ENCODE measurements at regions not wholly inside any gene's neighbourhood (a gene's known extent, or its start where the extent isn't known, plus 50 kb on each side); places are given as distances from the start of the nearest gene placed in this dataset.

DNA sequence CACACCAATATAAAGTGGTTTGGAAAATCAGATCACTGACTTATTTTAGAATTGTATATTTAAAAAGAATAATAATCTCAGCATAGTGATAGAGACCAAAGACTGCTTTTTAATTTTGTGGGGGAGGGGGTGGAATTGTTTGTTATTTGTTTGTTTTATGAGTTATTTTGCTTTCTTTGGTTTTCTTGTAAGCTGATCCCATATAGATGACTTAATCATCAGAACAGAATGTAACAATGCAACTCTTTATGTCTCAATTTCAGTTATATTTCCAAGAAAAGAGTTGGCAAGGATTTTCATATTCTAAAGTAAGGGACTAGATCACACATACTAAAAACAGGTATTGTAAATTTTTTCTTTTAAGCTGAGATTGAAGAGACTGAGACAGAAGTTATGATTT lies 984.9 kb downstream of the TLE4 start:
- Histone ChIP-seq H3K9me3 (ENCODE audit: insufficient read depth in 2 of 2, low read depth in 1 of 2, low read length in 1 of 2) (no peaks in the 10 kb centered on the region), H4K8ac (ENCODE audit: extremely low read depth, insufficient read depth, low read length) (no peak overlapping the region), H3K27me3 (replicated peaks in 1 of 4; ENCODE audit: control insufficient read depth in 3 of 4, extremely low read depth in 1 of 4, insufficient read depth in 3 of 4, low read length in 3 of 4) (no peaks in the 10 kb centered on the region), H3K23me2 (ENCODE audit: low read depth, low read length) (no peaks in the 10 kb centered on the region), H3K9ac (replicated peaks in 1 of 4; ENCODE audit: extremely low read depth in 1 of 4, low read depth in 3 of 4, low read length in 3 of 4) (no peak overlapping the region), H3K4ac (replicated peaks; ENCODE audit: insufficient read length, low read depth, low read length) (no peak overlapping the region), H3K27ac (ENCODE audit: low read depth, low read length) (no peak overlapping the region), H2BK12ac (ENCODE audit: low read depth, low read length) (no peak overlapping the region), H4K91ac (replicated peaks; ENCODE audit: insufficient read length, low read length) (no peak overlapping the region), H4K20me1 (replicated peaks in 1 of 2; ENCODE audit: control insufficient read depth in 1 of 2, insufficient read depth in 2 of 2, low read length in 2 of 2) (no peaks in the 10 kb centered on the region), H3K36me3 (ENCODE audit: control insufficient read depth in 2 of 4, insufficient read depth in 4 of 4, low read length in 3 of 4) (no peaks in the 10 kb centered on the region), H3K4me3 (ENCODE audit: extremely low read depth in 1 of 4, insufficient read depth in 2 of 4, low read depth in 3 of 4, low read length in 4 of 4) (no peak overlapping the region), H3K14ac (ENCODE audit: insufficient read length) (no peak overlapping the region), H3K18ac (ENCODE audit: extremely low read depth, low read length) (no peak overlapping the region), H3K56ac (replicated peaks; ENCODE audit: insufficient read length, low read depth, low read length) (no peak overlapping the region), H3K79me2 (ENCODE audit: control insufficient read depth in 1 of 2, insufficient read depth in 2 of 2, low read length in 2 of 2) (no peaks in the 10 kb centered on the region), H2BK20ac (ENCODE audit: low read length) (no peak overlapping the region), H2BK5ac (ENCODE audit: low read depth, low read length) (no peak overlapping the region), H2AFZ (ENCODE audit: low read length) (no peak overlapping the region), H3K4me1 (replicated peaks in 1 of 4; ENCODE audit: control insufficient read depth in 3 of 4, insufficient read depth in 4 of 4, low read length in 3 of 4) (no peaks in the 10 kb centered on the region), H4K5ac (ENCODE audit: insufficient read length, low read depth, low read length) (no peak overlapping the region), H3K4me2 (ENCODE audit: insufficient read depth in 1 of 2, low read depth in 2 of 2, low read length in 2 of 2) (no peak overlapping the region), H2AK5ac (ENCODE audit: low read depth, low read length) (no peak overlapping the region), H3K79me1 (ENCODE audit: low read depth, low read length) (no peaks in the 10 kb centered on the region), H3K23ac (ENCODE audit: insufficient read length) (no peak overlapping the region), H2BK15ac (ENCODE audit: low read length) (no peak overlapping the region), H2BK120ac (replicated peaks; ENCODE audit: low read depth, low read length) (no peak overlapping the region)
- CTCF ChIA-PET (ENCODE audit: partially characterized antibody): interaction anchor here (0.6 to 1.0 kb wide), 2 partner anchors 13 to 47 kb away, joined by 3 to 4 read pairs; no protein-coding TSS in a partner anchor
- FAIRE-seq (no peak), DNase-seq (ENCODE audit: low read depth in 1 of 2, low spot score in 2 of 2) (no peak)
- TF ChIP-seq TEAD4 (IDR thresholded peaks at IDR 0.05; ENCODE audit: low read depth, low read length) (no peak), BCL11A (IDR thresholded peaks at IDR 0.05; ENCODE audit: low read depth in 2 of 2, low read length in 2 of 2) (no peak), SP4 (IDR thresholded peaks at IDR 0.05; ENCODE audit: low read length) (no peak), JUN (IDR thresholded peaks at IDR 0.05; ENCODE audit: low read depth, low read length) (no peak), FOSL1 (IDR thresholded peaks at IDR 0.05; ENCODE audit: insufficient read depth, low read depth, low read length) (no peak), SP1 (IDR thresholded peaks at IDR 0.05; ENCODE audit: low read depth, low read length) (no peak), TBP (IDR thresholded peaks at IDR 0.05; ENCODE audit: low read depth, low read length) (no peak), SIX5 (IDR thresholded peaks at IDR 0.05; ENCODE audit: low read depth, low read length) (no peak), CBX5 (IDR thresholded peaks at IDR 0.05; ENCODE audit: low read depth, low read length) (no peak)
- POLR2A ChIA-PET (ENCODE audit: partially characterized antibody): no interaction called here
